Upper lobe of left lung (tissue), 6 donors: ENCODE measurements at regions not wholly inside any gene's neighbourhood (a gene's known extent, or its start where the extent isn't known, plus 50 kb on each side); places are given as distances from the start of the nearest gene placed in this dataset.

Experiments
- ATAC-seq, 2 donors: fragments of 200-7000 bp; cut with Tn5 transposase; one replicate each; pipeline ENCODE4 v1.9.1; 2022; ENCODE audit warnings: mild to moderate bottlenecking in 2 of 2, moderate library complexity in 2 of 2; ENCODE audit not compliant: low FRiP score in 2 of 2
- DNase-seq, 2 donors: peaks; one replicate each; pipeline ENCODE4 v3.0.0-alpha.2; 2019 to 2020
- H3K27ac ChIP-seq, 4 donors: fragments of 200-600 bp; sonication (generic); one replicate each; pipeline ENCODE4 v1.5.1; 2016 to 2019
- H3K27me3 ChIP-seq, 4 donors: fragments of 200-600 bp; sonication (generic); one replicate each; pipeline ENCODE4 v1.5.1; 2017 to 2019
- H3K36me3 ChIP-seq, 4 donors: fragments of 200-600 bp; sonication (generic); one replicate each; pipeline ENCODE4 v1.5.1; 2016 to 2019
- H3K4me1 ChIP-seq, 4 donors: fragments of 200-600 bp; sonication (generic); one replicate each; pipeline ENCODE4 v1.5.1; 2018 to 2019
- H3K4me3 ChIP-seq, 4 donors: fragments of 200-600 bp; sonication (generic); one replicate each; pipeline ENCODE4 v1.5.1; 2017 to 2019; ENCODE audit warnings: mild to moderate bottlenecking in 2 of 4, moderate library complexity in 1 of 4
- H3K9me3 ChIP-seq, 4 donors: fragments of 200-600 bp; sonication (generic); one replicate each; pipeline ENCODE4 v1.5.1; 2018 to 2019
- EP300 ChIP-seq, 4 donors: sonication (generic); formaldehyde crosslinking; IDR thresholded peaks; one replicate each; pipeline ENCODE4 v1.5.1; 2017; ENCODE audit warnings: antibody characterized with exemption in 4 of 4, control low read depth in 2 of 4
- POLR2A ChIP-seq, 4 donors: fragments of 450-650 bp; IDR thresholded peaks; one replicate each; pipeline ENCODE4 v1.5.1; 2016 to 2017; ENCODE audit warnings: antibody characterized with exemption in 4 of 4, mild to moderate bottlenecking in 2 of 4
- POLR2AphosphoS5 ChIP-seq, 2 donors: sonication (generic); formaldehyde crosslinking; IDR thresholded peaks; one replicate each; pipeline ENCODE4 v1.5.1; 2017; ENCODE audit warnings: antibody characterized with exemption in 2 of 2
- WGBS, 2 donors: methylation state at CpG; one replicate each; pipeline ENCODE4 v1.1.5; 2017 to 2018; 5-methylcytosine and 5-hydroxymethylcytosine counted together
- TF ChIP-seq, protein P1 (sequence below), 6 experiments: fragments of 450-650 bp in 4 of 6; fragments of 200-600 bp in 2 of 6; sonication (generic) in 2 of 6; IDR thresholded peaks; one replicate each; pipeline ENCODE4 v1.5.1; 2016 to 2019; ENCODE audit warnings: antibody characterized with exemption in 6 of 6
- donor health status: DM: no; HTN: no; CAD: no; lungs with moderate emphysema.
- donor health status: DM: no; HTN: yes; CAD: no; lungs with severe emphysema.

DNA sequence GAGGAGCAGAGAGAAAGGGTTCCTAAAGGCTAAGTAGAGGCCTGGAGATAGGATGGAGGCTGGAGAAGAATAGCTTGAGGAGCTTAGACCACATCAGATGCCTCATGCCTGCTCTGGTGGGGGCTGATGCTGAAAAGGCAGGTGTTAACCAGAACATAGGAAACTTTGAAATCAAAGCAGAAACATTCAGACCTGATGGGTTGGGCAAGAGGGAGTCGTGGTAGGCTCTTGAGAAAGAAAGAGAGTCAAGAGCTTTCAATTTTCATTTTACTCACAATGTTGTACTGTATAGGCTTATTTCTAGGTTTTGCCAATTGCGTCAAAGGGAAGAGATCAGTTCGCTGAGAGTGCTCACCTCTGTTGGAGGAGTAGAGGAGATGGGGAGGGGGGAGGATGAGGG is 406.6 kb upstream of the SALL1 start:
- no peaks in the 10 kb centered on the region for H3K9me3 ChIP-seq
- no peak for TF ChIP-seq EP300 (IDR thresholded peaks at IDR 0.05)
- TF ChIP-seq, protein P1, sequence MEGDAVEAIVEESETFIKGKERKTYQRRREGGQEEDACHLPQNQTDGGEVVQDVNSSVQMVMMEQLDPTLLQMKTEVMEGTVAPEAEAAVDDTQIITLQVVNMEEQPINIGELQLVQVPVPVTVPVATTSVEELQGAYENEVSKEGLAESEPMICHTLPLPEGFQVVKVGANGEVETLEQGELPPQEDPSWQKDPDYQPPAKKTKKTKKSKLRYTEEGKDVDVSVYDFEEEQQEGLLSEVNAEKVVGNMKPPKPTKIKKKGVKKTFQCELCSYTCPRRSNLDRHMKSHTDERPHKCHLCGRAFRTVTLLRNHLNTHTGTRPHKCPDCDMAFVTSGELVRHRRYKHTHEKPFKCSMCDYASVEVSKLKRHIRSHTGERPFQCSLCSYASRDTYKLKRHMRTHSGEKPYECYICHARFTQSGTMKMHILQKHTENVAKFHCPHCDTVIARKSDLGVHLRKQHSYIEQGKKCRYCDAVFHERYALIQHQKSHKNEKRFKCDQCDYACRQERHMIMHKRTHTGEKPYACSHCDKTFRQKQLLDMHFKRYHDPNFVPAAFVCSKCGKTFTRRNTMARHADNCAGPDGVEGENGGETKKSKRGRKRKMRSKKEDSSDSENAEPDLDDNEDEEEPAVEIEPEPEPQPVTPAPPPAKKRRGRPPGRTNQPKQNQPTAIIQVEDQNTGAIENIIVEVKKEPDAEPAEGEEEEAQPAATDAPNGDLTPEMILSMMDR (IDR thresholded peaks at IDR 0.05) = no peak
- no peak for TF ChIP-seq POLR2AphosphoS5 (IDR thresholded peaks at IDR 0.05)
- TF ChIP-seq POLR2A (IDR thresholded peaks at IDR 0.05) = no peak
- DNase-seq (no peak), ATAC-seq (no peak)
- 73 to 79% methylated on average over 3 of the region's 3 CpGs for WGBS, 2 donors
- no peaks in the 10 kb centered on the region for H3K27me3 ChIP-seq
- H3K4me3 ChIP-seq = no peak overlapping the region
- H3K36me3 ChIP-seq = no peaks in the 10 kb centered on the region
- H3K4me1 ChIP-seq = no peaks in the 10 kb centered on the region
- H3K27ac ChIP-seq = no peak overlapping the region

DNA sequence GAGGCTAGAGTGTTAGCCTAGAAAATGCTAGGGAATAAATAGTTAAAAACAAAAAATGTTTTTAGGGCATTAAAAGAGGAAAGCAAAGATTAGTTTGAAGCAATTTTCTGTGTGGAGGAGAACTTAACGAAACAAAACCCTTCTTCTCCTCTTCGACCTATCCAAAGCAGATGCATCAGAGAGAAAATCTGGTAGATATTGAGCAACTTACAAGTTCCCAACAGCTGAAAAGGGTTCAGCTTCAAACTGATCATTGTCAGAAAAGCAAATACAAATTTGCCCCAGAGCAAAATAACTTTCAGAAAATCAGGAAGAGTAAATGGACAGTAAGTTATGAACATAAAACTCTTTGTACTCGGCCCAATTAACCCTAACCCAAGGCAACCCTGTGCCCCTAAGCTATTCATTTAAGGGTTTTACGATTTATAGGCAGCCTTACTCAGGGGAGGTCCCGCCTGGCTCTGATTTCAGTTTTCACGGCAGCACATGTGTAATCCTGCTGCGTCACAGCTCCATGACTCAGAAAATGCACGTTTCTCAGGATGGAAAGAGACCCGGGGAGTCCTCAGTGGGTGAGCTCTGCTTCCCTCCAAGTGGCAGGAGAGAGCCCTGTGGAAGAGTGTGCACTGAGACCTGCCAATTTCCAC is 405.7 kb upstream of the SALL1 start:
- H3K27ac ChIP-seq = no peak overlapping the region
- 57 to 65% methylated on average over 8 to 9 of the region's 9 CpGs for WGBS, 2 donors
- no peak for DNase-seq
- no peaks in the 10 kb centered on the region for H3K9me3 ChIP-seq
- no peaks in the 10 kb centered on the region for H3K27me3 ChIP-seq
- H3K4me3 ChIP-seq = no peak overlapping the region
- TF ChIP-seq POLR2A (IDR thresholded peaks at IDR 0.05) (no peak), POLR2AphosphoS5 (IDR thresholded peaks at IDR 0.05) (no peak), EP300 (IDR thresholded peaks at IDR 0.05) (no peak)
- TF ChIP-seq, protein P1 (IDR thresholded peaks at IDR 0.05) = no peak
- H3K4me1 ChIP-seq = no peaks in the 10 kb centered on the region
- no peaks in the 10 kb centered on the region for H3K36me3 ChIP-seq
- ATAC-seq = peak in 1 of 2 donors; percentile 46

DNA sequence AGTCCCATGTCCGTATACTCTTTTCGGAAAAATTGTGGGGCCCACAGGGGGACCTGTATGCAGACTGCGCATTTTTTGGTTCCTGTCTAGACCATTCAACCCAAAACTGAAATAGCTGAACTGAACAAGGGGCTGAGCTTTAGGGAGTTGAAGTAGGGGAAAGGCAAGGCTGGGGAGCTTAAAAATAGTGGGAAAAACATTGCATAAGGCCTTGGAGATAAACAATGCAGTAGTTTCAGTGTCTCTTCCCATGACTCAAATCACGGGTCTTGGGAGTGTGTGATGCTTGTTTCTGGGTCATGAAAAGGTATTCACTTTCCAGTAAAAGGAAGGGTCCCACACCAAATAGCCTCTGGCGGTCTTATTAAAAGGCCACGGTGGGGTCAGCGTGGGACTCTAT is 402.8 kb upstream of the SALL1 start:
- Histone ChIP-seq H3K27me3 (no peaks in the 10 kb centered on the region), H3K4me3 (no peak overlapping the region), H3K27ac (no peak overlapping the region), H3K36me3 (no peaks in the 10 kb centered on the region), H3K9me3 (no peaks in the 10 kb centered on the region), H3K4me1 (no peaks in the 10 kb centered on the region)
- WGBS, 2 donors = 90 to 94% methylated on average over 7 of the region's 7 CpGs
- no peak for TF ChIP-seq POLR2AphosphoS5 (IDR thresholded peaks at IDR 0.05)
- TF ChIP-seq POLR2A (IDR thresholded peaks at IDR 0.05) = no peak
- TF ChIP-seq, protein P1 (IDR thresholded peaks at IDR 0.05) = no peak
- TF ChIP-seq EP300 (IDR thresholded peaks at IDR 0.05) = no peak
- DNase-seq (no peak), ATAC-seq (no peak)

- Histone ChIP-seq H3K9me3 (no peaks in the 10 kb centered on the region), H3K27ac (no peak overlapping the region), H3K27me3 (no peaks in the 10 kb centered on the region), H3K4me1 (no peaks in the 10 kb centered on the region), H3K36me3 (no peaks in the 10 kb centered on the region), H3K4me3 (no peak overlapping the region)
- no peak for ATAC-seq
- WGBS, 2 donors = 88% methylated on average over 2 of the region's 2 CpGs
- DNase-seq = no peak
- TF ChIP-seq POLR2A (IDR thresholded peaks at IDR 0.05) (no peak), POLR2AphosphoS5 (IDR thresholded peaks at IDR 0.05) (no peak), EP300 (IDR thresholded peaks at IDR 0.05) (no peak)
- TF ChIP-seq, protein P1 (IDR thresholded peaks at IDR 0.05) = no peak
Observed at GRCh38 chr16:51553314-51553713, 402.2 kb upstream of the SALL1 start.

DNA sequence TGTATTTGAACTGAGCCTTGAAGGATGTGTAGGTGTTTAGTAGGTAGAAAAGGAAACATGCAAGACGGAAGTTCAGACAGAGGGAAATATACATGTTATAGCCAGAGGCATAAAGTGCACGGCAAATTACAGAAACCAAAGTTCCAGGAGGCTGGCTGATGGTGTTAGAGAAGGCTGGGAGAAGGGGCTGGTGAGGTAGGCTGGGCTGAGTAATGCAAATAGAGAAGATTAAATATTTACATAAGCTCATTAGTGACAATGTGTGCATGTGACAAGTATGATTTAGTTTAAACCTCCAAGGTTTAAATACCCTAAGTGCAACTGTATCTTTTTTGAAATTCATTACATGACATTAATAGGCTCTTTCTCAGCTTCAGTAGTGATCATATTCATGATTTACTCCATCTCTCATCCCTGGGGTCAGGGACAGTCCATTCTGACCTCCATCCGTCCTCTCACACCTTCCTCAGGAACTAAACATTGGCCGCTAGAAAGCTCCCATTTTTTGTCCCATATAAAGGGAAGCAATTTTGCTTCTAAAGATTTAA is 399.8 kb upstream of the SALL1 start:
- H3K27ac ChIP-seq = no peak overlapping the region
- no peak for ATAC-seq
- no peaks in the 10 kb centered on the region for H3K4me1 ChIP-seq
- no peaks in the 10 kb centered on the region for H3K9me3 ChIP-seq
- DNase-seq = no peak
- no peaks in the 10 kb centered on the region for H3K27me3 ChIP-seq
- no peaks in the 10 kb centered on the region for H3K36me3 ChIP-seq
- TF ChIP-seq POLR2AphosphoS5 (IDR thresholded peaks at IDR 0.05) (no peak), POLR2A (IDR thresholded peaks at IDR 0.05) (no peak), EP300 (IDR thresholded peaks at IDR 0.05) (no peak)
- TF ChIP-seq, protein P1 (IDR thresholded peaks at IDR 0.05) = no peak
- no peak overlapping the region for H3K4me3 ChIP-seq
- WGBS, 2 donors = 48 to 54% methylated on average over 4 of the region's 4 CpGs
